ENCODE measurements at regions not wholly inside any gene's neighbourhood (a gene's known extent, or its start where the extent isn't known, plus 50 kb on each side); places are given as distances from the start of the nearest gene placed in this dataset.

- TF ChIP-seq CTCF (conservative IDR thresholded peaks at IDR 0.05; ENCODE audit: control insufficient read depth, insufficient read depth, low read depth, low read length) = no peak
- no peak overlapping the region for H3K4me3 ChIP-seq (ENCODE audit: control insufficient read depth, low read depth, low read length)
- DNase-seq (ENCODE audit: low read depth) = no peak
Observed at GRCh38 chr6:76351275-76351674, 278.8 kb upstream of the IMPG1 start.

- no peak for DNase-seq (ENCODE audit: low read depth)
- TF ChIP-seq CTCF (conservative IDR thresholded peaks at IDR 0.05; ENCODE audit: control insufficient read depth, insufficient read depth, low read depth, low read length) = no peak
Observed at GRCh38 chr6:76347539-76347938, 275.1 kb upstream of the IMPG1 start.

DNA sequence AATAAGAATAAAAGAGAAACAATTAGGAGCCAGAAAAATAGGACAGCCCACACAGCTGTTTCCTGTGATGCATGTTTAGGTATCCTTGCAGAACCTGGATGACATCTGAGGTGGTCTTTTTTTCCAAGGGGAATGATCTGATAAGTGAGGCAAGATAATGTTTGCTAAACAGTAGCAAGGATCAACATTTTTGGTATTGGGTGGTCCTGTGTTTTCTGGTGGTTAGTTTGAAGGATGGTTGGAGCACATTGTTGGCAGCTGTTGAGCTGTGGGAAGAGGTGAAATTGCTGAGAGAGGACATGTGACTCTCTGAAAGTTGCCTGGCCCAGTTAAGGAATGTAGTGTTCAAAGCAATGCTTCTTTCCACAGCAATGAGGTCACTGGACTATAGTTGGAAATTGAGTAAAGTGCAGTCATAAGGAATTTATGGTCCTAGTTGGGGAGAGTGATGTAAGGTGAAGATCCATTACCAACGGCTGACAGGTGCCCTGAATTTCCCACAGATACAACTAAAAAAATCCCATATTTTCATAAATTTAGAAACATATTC lies 270.2 kb upstream of the IMPG1 start:
- no peak overlapping the region for H3K4me3 ChIP-seq (ENCODE audit: control insufficient read depth, low read depth, low read length)
- no peak for DNase-seq (ENCODE audit: low read depth)
- TF ChIP-seq CTCF (conservative IDR thresholded peaks at IDR 0.05; ENCODE audit: control insufficient read depth, insufficient read depth, low read depth, low read length) = no peak

More at GRCh38 chr6:76347539-76347938, 275.1 kb upstream of the IMPG1 start:
- no peak overlapping the region for H3K4me3 ChIP-seq (ENCODE audit: control insufficient read depth, low read depth, low read length)

DNA sequence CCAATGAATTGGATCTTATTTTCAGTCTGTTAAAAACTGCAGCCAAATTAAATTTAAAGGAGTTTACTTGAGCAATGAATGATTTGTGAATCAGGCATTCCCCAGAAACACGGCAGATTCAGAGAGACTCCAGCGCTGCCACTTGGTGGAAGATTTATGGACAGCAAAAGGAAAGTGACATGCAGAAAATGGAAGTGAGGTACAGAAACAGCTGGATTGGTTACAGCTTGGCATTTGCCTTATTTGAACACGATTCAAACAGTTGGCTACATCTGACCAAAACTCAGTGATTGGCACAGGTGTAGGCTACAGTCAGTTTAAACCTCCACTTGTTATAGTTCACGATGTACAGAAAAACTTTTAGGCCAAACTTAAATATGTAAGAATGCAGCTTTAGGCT lies 257.6 kb upstream of the IMPG1 start:
- no peak overlapping the region for H3K4me3 ChIP-seq (ENCODE audit: control insufficient read depth, low read depth, low read length)
- no peak for TF ChIP-seq CTCF (conservative IDR thresholded peaks at IDR 0.05; ENCODE audit: control insufficient read depth, insufficient read depth, low read depth, low read length)
- DNase-seq (ENCODE audit: low read depth) = no peak

GRCh38 chr6:76326871-76327270 lies 254.4 kb upstream of the IMPG1 start:
- DNase-seq (ENCODE audit: low read depth) = no peak
- H3K4me3 ChIP-seq (ENCODE audit: control insufficient read depth, low read depth, low read length) = no peak overlapping the region
- no peak for TF ChIP-seq CTCF (conservative IDR thresholded peaks at IDR 0.05; ENCODE audit: control insufficient read depth, insufficient read depth, low read depth, low read length)
